ENCODE measurements at regions not wholly inside any gene's neighbourhood (a gene's known extent, or its start where the extent isn't known, plus 50 kb on each side); places are given as distances from the start of the nearest gene placed in this dataset.
"Not testable (repeated sequence)": the region's sequence is repeated elsewhere in the genome, so short reads cannot be mapped to it uniquely, and the experiment has no call there.

GRCh38 chrX:7637066-7637465, 205.9 kb upstream of the VCX start:
- DNase-seq = no peak

DNA sequence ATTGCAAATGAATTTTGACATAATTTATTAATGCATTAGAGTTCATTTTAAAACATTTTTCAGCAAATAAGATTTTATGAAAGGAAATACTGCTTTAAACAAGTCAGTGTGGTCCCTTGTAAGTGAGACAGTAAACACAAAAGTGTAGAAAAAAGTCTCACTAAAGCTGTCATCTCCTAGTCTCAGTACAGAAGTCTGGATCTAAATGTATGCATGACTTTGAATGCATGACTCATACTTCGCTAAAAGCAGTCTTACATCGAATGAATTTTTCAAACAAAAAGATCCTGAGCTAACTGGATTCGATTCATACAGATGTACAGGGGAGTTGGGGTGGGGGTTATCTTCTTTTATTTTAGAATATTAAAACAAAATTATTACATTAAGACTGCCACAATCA, 207.4 kb upstream of the VCX start:
- DNase-seq = no peak

GRCh38 chrX:7620560-7620959, 222.4 kb upstream of the VCX start:
- DNase-seq = no peak

DNA sequence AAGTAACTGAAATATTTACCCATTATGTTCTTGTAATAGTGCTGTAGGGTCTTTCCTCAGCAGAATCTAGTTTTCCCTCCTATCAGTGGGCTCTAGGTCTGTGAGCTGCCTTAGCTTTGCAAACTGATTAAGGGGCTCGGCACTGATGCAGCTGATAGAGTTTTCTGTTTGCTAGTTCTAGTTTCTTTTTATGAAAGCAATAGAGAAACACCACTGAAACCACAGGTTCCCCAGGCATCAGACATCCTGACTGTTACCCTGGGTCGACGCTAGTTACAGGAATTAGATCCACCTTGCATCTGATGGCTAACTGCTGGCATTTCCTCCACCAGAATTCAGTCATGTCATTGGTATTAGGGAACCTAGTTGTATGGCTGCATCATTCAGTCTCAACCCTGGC, 225.0 kb upstream of the VCX start:
- DNase-seq = no peak

DNA sequence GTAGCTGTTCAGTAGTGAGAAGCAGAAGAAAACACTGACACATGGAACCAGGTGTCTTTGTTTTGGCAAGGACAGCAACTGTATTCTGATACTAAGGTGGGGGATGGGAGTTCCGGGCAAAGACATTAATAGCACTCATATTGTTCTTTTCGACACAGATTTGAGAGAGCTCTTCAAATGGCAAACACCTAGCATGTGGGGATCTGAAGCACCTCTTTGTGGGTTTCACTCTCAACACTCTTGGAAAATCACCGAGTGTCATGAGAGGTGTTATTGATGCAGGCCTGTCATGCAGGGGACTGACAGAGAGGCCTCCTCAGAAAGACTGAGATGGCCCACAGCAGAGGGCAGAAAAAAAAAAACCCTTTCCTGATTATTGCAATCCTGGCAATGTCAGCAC, 228.4 kb upstream of the VCX start:
- DNase-seq = no peak

DNA sequence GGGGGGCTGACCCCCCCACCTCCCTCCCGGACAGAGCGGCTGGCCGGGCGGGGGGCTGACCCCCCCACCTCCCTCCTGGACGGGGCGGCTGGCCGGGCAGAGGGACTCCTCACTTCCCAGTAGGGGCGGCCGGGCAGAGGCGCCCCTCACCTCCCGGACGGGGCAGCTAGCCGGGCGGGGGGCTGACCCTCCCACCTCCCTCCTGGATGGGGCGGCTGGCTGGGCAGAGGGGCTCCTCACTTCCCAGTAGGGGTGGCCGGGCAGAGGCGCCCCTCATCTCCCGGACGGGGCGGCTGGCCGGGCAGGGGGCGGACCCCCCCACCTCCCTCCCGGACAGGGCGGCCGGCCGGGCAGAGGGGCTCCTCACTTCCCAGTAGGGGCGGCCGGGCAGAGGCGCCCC, 234.3 kb upstream of the VCX start:
- not testable (repeated sequence) for DNase-seq

DNA sequence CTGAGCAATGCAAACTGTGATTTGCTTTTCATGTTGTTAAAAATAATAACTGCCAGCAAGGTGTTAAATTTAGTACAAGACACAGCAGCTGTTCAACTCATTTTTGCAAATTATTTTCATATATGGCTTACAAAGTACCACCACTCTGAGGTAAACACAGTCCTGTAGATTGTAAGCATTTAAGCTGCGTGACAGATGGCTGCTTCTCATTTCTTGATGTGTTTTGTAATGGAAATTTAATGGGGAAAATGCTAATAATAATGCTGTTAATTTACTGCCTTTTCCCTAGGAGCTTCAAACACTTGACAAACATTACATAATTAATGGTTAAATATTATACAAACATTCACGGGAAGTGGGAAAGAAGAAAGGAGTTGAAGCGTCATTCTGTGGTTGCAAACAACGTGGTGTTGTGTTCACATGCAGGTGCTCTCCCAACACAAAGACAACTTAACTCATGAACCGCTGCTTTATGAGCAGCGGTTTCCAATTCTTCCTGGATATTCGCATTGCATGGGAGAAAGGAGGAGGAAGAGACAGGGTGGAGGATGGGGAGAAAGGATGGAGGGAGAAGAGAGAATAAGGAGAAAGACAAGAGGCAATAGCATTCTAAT, 236.8 kb upstream of the VCX start:
- DNase-seq = no peak

DNA sequence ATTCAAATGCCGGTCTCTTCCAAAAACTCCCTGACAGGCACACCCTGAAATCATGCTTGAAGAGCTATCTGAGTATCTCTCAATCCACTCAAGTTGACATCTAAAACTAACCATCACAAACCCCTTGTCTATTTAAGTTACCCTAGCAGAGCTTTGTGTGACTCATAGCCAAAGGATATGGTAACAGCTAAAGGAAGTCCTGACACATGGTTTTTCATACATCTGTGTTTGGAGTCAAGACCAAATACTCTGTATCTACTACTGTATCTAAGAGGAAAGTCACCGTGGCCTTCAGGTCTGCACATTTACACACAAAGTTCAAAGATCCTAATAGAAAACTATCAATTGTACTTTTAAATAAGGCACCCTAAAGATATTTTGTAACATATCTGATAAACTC, 239.6 kb upstream of the VCX start:
- no peak for DNase-seq

- DNase-seq = no peak
Observed at GRCh38 chrX:7596822-7597221, 246.1 kb upstream of the VCX start.

DNA sequence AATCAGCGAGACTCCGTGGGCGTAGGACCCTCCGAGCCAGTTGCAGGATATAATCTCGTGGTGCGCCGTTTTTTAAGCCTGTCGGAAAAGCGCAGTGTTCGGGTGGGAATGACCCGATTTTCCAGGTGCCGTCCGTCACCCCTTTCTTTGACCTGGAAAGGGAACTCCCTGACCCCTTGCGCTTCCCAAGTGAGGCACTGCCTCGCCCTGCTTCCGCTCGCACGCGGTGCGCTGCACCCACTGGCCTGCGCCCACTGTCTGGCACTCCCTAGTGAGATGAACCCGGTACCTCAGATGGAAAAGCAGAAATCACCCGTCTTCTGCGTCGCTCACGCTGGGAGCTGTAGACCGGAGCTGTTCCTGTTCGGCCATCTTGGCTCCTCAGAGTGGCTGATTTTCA, 249.6 kb upstream of the VCX start:
- not testable (repeated sequence) for DNase-seq

DNA sequence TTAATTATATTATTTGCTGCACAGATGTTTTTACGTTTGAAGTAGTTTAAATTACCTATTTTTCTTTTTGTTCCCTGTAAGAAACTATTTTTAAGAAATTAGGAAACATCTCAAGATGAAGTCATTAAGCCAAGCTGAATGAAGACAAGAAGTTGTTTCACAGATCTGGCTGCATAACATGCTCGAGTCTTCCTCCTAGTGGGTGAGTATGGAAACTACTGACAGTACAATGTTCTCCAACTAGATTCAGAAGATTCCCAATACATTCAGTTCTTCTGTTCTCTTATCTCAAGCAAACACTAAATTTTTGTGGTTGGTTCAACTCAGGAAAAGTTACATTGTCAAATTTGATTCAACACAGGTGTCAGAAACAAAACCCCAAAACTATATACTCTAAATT, 256.8 kb upstream of the VCX start:
- DNase-seq = no peak

DNA sequence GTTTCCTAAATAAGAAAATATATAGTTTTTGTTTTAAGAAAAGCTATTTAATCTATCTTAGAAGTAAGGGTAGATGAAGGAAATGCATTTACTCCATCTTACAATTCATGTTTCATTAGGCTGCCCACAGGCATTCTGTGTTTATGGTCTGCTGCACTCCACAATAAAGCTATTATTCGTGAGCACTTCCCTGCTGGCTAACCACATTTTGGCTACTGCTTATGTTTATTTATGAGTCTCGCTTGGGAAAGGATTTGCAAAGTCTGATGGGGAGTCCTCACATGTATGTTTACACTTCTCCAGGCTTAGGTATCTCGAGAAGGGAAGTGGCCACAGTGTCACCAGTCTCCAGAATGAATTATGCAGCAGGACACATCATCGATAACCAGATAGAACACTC, 260.8 kb upstream of the VCX start:
- DNase-seq = no peak

DNA sequence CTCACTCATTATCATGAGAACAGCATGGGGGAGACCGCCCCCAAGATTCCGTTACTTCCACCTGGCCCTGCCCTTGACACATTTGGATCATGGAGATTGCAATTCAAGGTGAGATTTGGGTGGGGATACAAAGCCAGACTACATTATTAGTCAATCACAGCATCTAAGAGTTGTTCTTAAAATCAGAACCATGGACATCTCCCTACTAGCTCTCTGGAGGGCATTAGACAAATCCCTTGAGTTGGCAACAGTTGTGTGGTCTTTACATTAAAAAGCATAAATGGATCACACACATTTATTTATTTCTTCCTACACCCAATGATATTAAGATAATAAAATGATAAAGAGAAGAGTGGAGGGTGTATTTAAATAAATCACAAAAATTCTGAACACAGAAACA, 262.8 kb upstream of the VCX start:
- DNase-seq = no peak

- no peak for DNase-seq
Observed at GRCh38 chrX:7574325-7574724, 268.6 kb upstream of the VCX start.

- DNase-seq = no peak
Observed at GRCh38 chrX:7570432-7571029, 272.4 kb upstream of the VCX start.

DNA sequence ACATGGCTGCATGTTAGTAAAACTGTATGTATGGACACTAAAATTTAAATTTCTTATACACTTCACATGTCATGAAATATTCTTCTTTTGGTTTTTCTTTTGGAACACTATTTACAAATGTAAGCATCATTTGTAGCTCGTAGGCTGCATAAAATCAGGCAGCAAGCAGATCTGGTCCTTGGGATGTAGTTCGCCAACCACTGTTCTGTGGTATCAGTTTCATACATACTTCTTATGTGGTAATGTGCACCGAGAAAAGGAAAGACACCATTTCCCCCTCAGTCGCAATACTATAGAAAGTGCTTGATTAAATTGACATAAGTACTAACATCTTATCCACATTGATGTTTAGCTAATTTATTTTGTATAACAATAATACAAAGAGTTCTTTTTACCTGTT, 274.4 kb upstream of the VCX start:
- no peak for DNase-seq

DNA sequence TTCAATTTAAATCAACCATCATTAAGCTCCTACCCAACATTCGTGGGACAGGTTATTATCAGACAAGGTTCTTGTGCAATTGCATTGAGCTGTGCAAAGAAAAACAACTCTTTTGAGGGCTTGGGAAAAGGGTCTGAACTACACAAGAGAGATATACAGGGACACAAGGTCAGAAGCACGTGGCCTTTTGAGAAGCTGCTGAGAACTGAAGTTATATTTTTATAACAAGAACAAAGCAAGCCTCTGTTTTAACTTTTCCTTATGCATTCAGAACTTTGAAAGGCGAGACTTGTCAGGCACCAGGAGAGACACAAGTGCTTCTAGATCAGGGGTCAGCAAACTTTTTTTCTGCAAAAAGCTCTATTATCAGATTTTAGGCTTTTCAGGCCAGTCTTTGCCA, 274.8 kb upstream of the VCX start:
- no peak for DNase-seq

DNA sequence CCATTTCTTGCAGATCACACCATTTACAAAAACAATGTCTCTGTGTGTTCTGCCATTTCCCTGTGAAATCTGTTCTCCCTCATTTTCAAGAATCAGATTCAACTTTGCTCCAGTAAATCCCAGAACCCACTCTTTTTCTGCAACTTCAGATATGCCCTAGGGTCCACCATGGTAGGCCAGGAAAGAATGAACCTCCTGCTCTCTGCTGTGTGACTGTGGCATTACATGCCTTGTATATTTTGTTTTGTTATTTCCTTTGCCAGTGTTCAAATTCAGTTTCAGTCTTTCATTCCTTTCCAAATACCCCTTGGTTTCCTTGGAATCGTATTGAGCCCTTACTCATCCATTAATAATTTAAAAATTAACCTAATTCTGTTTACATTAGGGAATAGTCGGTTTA, 290.2 kb upstream of the VCX start:
- no peak for DNase-seq

GRCh38 chrX:7546551-7547080, 296.4 kb upstream of the VCX start:
- DNase-seq = no peak

DNA sequence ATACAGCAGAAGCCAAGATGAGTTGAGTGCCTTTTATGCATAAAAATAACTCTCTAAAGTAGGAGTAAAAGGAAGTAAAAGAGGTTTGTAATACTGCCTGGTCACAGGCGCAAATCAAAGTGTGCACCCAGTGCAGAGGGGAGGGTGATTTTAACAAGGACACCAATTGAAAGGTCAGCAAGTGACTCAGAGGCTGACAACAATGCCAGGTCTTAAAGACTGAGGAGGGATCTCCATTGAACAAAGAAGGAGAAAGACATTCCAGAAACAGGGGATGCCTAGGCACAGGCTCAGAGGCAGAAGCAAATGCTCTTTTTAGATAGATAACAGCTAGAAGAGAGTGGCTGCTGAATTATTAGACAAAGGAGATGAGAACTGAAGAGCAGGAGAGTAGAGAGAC, 297.4 kb upstream of the VCX start:
- DNase-seq = no peak

GRCh38 chrX:7542587-7543380, 300.2 kb upstream of the VCX start:
- no peak for DNase-seq

GRCh38 chrX:7522860-7523259, 320.1 kb upstream of the VCX start:
- DNase-seq = no peak

DNA sequence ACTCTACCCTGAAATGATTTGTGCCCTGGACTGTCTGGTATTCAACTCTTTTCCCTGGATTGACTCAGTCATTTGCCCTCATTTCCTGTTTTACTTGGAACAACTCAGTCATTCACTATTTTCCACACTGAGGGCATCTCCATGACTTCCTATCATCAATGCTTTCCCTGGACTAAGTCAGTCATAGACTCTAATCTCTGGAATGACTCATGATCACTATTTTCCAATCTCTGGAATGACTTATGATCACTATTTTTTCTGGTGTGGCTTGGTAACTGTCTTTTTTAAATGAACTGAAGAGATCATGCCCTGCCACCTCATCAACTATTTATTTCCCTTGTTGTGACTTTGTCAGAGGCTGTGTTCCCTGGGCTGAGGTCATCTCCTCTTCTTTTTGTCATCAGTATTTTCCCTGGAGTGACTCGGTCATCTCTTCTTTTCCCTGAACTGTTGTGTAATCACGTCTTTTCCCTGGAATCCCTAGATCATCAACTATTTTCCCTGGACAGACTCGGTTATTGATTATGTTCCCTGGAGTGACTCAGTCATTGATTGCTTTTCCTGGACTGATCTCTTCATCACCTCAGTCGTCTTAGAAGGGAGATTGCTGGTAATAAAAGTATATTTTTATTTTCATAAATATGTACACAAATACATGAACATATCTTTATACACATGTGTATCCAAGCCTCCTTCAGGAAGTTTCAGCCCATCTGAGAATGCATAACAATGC, 327.1 kb upstream of the VCX start:
- DNase-seq = no peak

Measured in T-helper 2 cell (primary cell).